Muscle of leg (tissue), 3 donors: ENCODE measurements at regions not wholly inside any gene's neighbourhood (a gene's known extent, or its start where the extent isn't known, plus 50 kb on each side); places are given as distances from the start of the nearest gene placed in this dataset.

Experiments used
- DNase-seq: peaks from one replicate; pipeline ENCODE4 v3.0.0; 2013
- H3K27ac ChIP-seq: one replicate; pipeline ENCODE4 v1.5.1; 2013; ENCODE audit warnings: mild to moderate bottlenecking, low read length, control low read depth
- H3K27me3 ChIP-seq: one replicate; pipeline ENCODE4 v1.6.1; 2013; ENCODE audit warnings: low read length; ENCODE audit not compliant: control insufficient read depth, insufficient read depth
- H3K36me3 ChIP-seq: one replicate; pipeline ENCODE4 v1.6.1; 2013; ENCODE audit warnings: low read length; ENCODE audit not compliant: control insufficient read depth, insufficient read depth
- H3K4me1 ChIP-seq: one replicate; pipeline ENCODE4 v1.6.1; 2013; ENCODE audit warnings: low read length; ENCODE audit not compliant: control insufficient read depth, insufficient read depth
- H3K4me3 ChIP-seq: one replicate; pipeline ENCODE4 v1.5.1; 2013; ENCODE audit warnings: low read length, control low read depth
- H3K9me3 ChIP-seq: replicated peaks from 2 replicates; pipeline ENCODE4 v1.6.1; 2013; ENCODE audit warnings: low read depth, low read length; ENCODE audit not compliant: control insufficient read depth
- WGBS: methylation state at CpG from one replicate; pipeline ENCODE4 v1.1.5; 2013; ENCODE audit warnings: missing lambda C conversion rate; ENCODE audit not compliant: insufficient coverage; 5-methylcytosine and 5-hydroxymethylcytosine counted together

GRCh38 chr3:150020527-150020926 is 49.8 kb upstream of the PFN2 start:
- no peak for DNase-seq
- H3K27ac ChIP-seq, result no peak overlapping the region
- H3K27me3 ChIP-seq, result no peaks in the 10 kb centered on the region
- no peaks in the 10 kb centered on the region for H3K36me3 ChIP-seq
- H3K4me1 ChIP-seq, result no peaks in the 10 kb centered on the region
- no peak overlapping the region for H3K4me3 ChIP-seq
- 88% methylated on average over 1 of the region's 1 CpG for WGBS
- H3K9me3 ChIP-seq, result no peaks in the 10 kb centered on the region
